K562 (cell line): ENCODE measurements at regions not wholly inside any gene's neighbourhood (a gene's known extent, or its start where the extent isn't known, plus 50 kb on each side); places are given as distances from the start of the nearest gene placed in this dataset.

Experiments used
- ATAC-seq: fragments of 200-7000 bp; cut with Tn5 transposase; 3 replicates; pipeline ENCODE4 v1.9.1; 2020; ENCODE audit warnings: moderate library complexity
- BruUV-seq: library from RNA; stranded (reverse); fragments of 400-500 nt; replicated peaks from 2 replicates; lab custom pipeline; 2021; lab: Mats Ljungman, UMichigan
- CTCF ChIA-PET: fragments of 300-600 bp; formaldehyde crosslinking; extraction: SDS; loops from one replicate; lab custom pipeline; 2021; ENCODE audit warnings: low intra/inter-chr PET ratio; lab: Yijun Ruan, JAX
- POLR2A ChIA-PET: fragments of 300-600, 350-650 bp; sonication (Branson Sonifier 250); formaldehyde crosslinking; extraction: SDS; loops from one replicate; lab custom pipeline; 2021; ENCODE audit warnings: antibody characterized with exemption, inconsistent platforms; lab: Yijun Ruan, JAX
- DNase-seq, 4 experiments: peaks; one replicate each; pipeline versions ENCODE4 v3.0.0 to v3.0.0-alpha.2; 2011 to 2018; ENCODE audit warnings: low spot score in 3 of 4, mixed read lengths in 3 of 4; ENCODE audit errors: extremely low read depth in 1 of 4
- FAIRE-seq: peaks from 2 replicates; lab custom pipeline; 2011; peaks lifted over from hg19 to GRCh38; lab: Jason Lieb, UNC
- H2AFZ ChIP-seq: 2 replicates; pipeline ENCODE4 v1.6.0; 2011; ENCODE audit warnings: low read depth, low read length, control low read depth, inconsistent platforms
- H3K27ac ChIP-seq: fragments of 200-600 bp; 3 replicates; pipeline ENCODE4 v1.8.0; 2011; ENCODE audit warnings: low read depth, mild to moderate bottlenecking, control low read depth, inconsistent platforms, low read length, moderate library complexity, mixed read lengths; ENCODE audit errors: extremely low read depth
- H3K27me3 ChIP-seq, 2 experiments: fragments of 300-600 bp in 1 of 2; 2 replicates in 1 of 2; 3 replicates in 1 of 2; pipeline versions ENCODE4 v1.6.0 to v1.8.0; 2011; ENCODE audit warnings: inconsistent platforms in 2 of 2, low read length in 2 of 2, mild to moderate bottlenecking in 1 of 2, mixed read lengths in 1 of 2, moderate library complexity in 1 of 2; ENCODE audit not compliant: control insufficient read depth in 2 of 2, insufficient read depth in 2 of 2
- H3K36me3 ChIP-seq: fragments of 300-600 bp; 3 replicates; pipeline ENCODE4 v1.8.0; 2011; ENCODE audit warnings: mild to moderate bottlenecking, low read length, inconsistent platforms; ENCODE audit not compliant: control insufficient read depth, insufficient read depth
- H3K4me1 ChIP-seq, 2 experiments: fragments of 200-600 bp in 1 of 2; replicated peaks in 1 of 2; 2 replicates in 1 of 2; 3 replicates in 1 of 2; pipeline versions ENCODE4 v1.5.1 to v1.8.0; 2011; ENCODE audit warnings: inconsistent platforms in 2 of 2, low read length in 2 of 2, mild to moderate bottlenecking in 1 of 2, mixed read lengths in 1 of 2, moderate library complexity in 1 of 2; ENCODE audit not compliant: control insufficient read depth in 2 of 2, insufficient read depth in 2 of 2
- H3K4me2 ChIP-seq: 2 replicates; pipeline ENCODE4 v1.6.1; 2011; ENCODE audit warnings: low read length, control low read depth, inconsistent platforms, mixed read lengths; ENCODE audit not compliant: insufficient read depth
- H3K4me3 ChIP-seq: fragments of 200-600 bp; sonication (generic), shearing (Covaris generic); 2 replicates; pipeline ENCODE4 v1.5.1; 2016; ENCODE audit warnings: control low read depth, inconsistent platforms
- H3K79me2 ChIP-seq: fragments of 200-600 bp; 3 replicates; pipeline ENCODE4 v1.8.0; 2011; ENCODE audit warnings: low read length, inconsistent platforms; ENCODE audit not compliant: control insufficient read depth, insufficient read depth
- H3K9ac ChIP-seq, 2 experiments: 2 replicates each; pipeline versions ENCODE4 v1.6.0 to v1.6.1; 2011; ENCODE audit warnings: low read depth in 2 of 2, low read length in 2 of 2, control low read depth in 1 of 2, inconsistent platforms in 1 of 2, mild to moderate bottlenecking in 1 of 2, mixed read lengths in 1 of 2; ENCODE audit not compliant: insufficient read depth in 1 of 2
- H3K9me1 ChIP-seq: one replicate; pipeline ENCODE4 v1.6.0; 2011; ENCODE audit warnings: inconsistent platforms, mild to moderate bottlenecking, low read length, moderate library complexity; ENCODE audit not compliant: control insufficient read depth, insufficient read depth
- H3K9me3 ChIP-seq: replicated peaks from 2 replicates; pipeline ENCODE4 v1.5.1; 2011; ENCODE audit warnings: low read depth, low read length, inconsistent platforms; ENCODE audit not compliant: control insufficient read depth, insufficient read depth
- H4K20me1 ChIP-seq: replicated peaks from 2 replicates; pipeline ENCODE4 v1.6.1; 2011; ENCODE audit warnings: low read length, inconsistent platforms, mixed read lengths; ENCODE audit not compliant: control insufficient read depth, insufficient read depth
- CEBPB ChIP-seq: fragments of 450-650 bp; IDR thresholded peaks from 2 replicates; pipeline ENCODE4 v1.6.1; 2016; ENCODE audit warnings: missing genetic modification characterization, missing compliant biosample characterization
- FOXA3 ChIP-seq, 2 experiments: fragments of 450-650 bp in 1 of 2; sonication (generic) in 1 of 2; formaldehyde crosslinking; IDR thresholded peaks in 1 of 2; conservative IDR thresholded peaks in 1 of 2; 2 replicates each; pipeline versions ENCODE4 v1.4.0 to v1.8.0; 2020 to 2022; ENCODE audit warnings: mild to moderate bottlenecking in 2 of 2, missing genetic modification reagents in 1 of 2
- NFE2 ChIP-seq: IDR thresholded peaks from 2 replicates; pipeline ENCODE4 v1.6.1; 2014; ENCODE audit warnings: antibody characterized with exemption, low read depth
- RBM25 ChIP-seq: fragments of 200-400 bp; formaldehyde crosslinking; IDR thresholded peaks from 2 replicates; pipeline ENCODE4 v1.6.1; 2018; ENCODE audit warnings: low read length, low read depth, moderate library complexity; ENCODE audit not compliant: severe bottlenecking
- ZNF146 ChIP-seq: IDR thresholded peaks from one replicate; pipeline ENCODE4 v1.6.1; 2018; ENCODE audit warnings: missing compliant biosample characterization; ENCODE audit not compliant: unreplicated experiment
- WGBS: fragments of 100-300 bp; shearing (Covaris generic); methylation state at CpG from one replicate; pipeline ENCODE4 v1.1.6; 2016; ENCODE audit warnings: low coverage, mixed read lengths; ENCODE audit not compliant: insufficient coverage; ENCODE audit errors: missing lambda C conversion rate; 5-methylcytosine and 5-hydroxymethylcytosine counted together
- in situ Hi-C: fragments of 300-500 bp; cut with MboI; formaldehyde crosslinking; loops from 4 replicates; pipeline ENCODE4 v1.15.0; 2018; ENCODE audit warnings: inconsistent platforms, mixed read lengths
- intact Hi-C: fragments of 100-400 bp; cut with micrococcal nuclease; formaldehyde crosslinking; loops from 2 replicates; pipeline ENCODE4 v1.14.2; 2022

DNA sequence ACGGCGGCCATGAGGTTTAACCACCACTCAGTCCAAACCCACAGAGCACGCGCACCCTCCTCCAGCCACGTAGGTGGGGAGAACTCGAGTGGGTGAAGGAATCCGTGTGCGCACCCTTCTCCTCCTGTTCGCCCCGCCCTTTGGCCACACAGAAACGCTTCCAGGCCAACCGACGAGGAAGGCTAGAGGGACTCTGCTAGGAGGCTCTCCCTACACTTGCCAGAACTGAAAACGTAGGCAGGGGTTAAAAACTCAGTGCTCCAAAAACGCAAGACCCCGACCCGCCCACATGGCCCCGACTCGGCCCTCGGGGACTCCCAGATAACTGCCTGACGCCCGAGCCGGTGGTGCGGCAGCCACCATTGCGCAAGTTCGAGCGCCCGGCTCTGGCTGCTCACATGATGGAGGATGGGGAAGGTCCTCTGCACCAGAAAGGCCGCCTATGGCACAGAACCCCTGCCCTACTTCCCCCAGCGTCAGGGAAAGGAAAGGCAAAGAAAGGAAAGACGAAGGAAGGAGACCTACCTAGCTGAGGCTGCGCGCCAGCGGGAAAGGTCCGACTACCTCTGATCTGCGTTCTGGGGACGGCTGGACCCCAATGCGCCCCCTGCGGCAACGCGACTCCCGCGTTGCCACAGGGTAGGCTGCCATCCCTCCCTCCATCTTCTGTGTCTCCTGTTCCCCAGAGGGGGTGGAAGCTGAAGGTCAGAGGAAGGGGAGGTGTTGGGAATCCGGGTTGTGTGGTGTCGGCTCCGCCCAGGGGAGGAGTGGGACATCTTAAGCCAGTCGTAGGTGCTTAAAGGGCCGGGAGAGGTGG is 201.9 kb upstream of the AGTR2 start:
- BruUV-seq = no TSS peak
- in situ Hi-C loops (no loop called here), intact Hi-C loops (no loop called here)
- Histone ChIP-seq H3K27me3 (peaks cover 0 to 4% of the 10 kb centered on the region in 2 experiments; a peak in 1 of 5 replicates), H3K4me3 (no peak overlapping the region), H3K9ac (no peak overlapping the region), H4K20me1 (no peaks in the 10 kb centered on the region), H3K9me3 (no peaks in the 10 kb centered on the region), H3K4me2 (no peak overlapping the region), H3K27ac (no peak overlapping the region), H3K9me1 (no peaks in the 10 kb centered on the region), H3K4me1 (no peaks in the 10 kb centered on the region), H3K36me3 (no peaks in the 10 kb centered on the region), H3K79me2 (no peaks in the 10 kb centered on the region), H2AFZ (no peak overlapping the region)
- ChIA-PET CTCF (no interaction called here), POLR2A (no interaction called here)
- TF ChIP-seq ZNF146 (CRISPR knock-in tag) = no peak
- TF ChIP-seq CEBPB = peak; percentile 43
- TF ChIP-seq RBM25 = no peak
- ATAC-seq (no peak), FAIRE-seq (no peak), DNase-seq (no peak)
- under 1% methylated on average over 24 of the region's 48 CpGs for WGBS

DNA sequence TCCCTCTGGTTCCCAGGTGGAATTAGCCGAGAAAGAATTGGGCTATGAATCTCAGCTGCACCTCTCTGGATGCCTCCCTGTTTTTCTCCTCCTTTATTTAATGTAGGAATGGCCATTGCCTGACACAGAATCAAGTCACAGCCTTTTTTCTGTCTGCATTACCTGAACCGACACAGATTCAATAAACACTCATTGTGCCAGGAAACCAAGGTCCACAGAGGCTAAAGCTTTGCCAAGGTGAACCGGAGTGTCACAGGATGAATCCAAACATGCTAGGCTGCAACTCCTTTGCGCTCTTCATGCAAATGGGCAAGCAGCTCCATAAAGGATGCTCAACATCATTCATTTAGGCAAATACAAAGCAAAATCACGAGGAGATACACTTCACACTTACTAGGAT is 199.8 kb upstream of the AGTR2 start:
- TF ChIP-seq NFE2 = no peak
- no peak for TF ChIP-seq FOXA3 (CRISPR knock-in tag; conservative IDR thresholded peaks at IDR 0.05 in 1 of 2, IDR thresholded peaks at IDR 0.05 in 1 of 2)
- FAIRE-seq (no peak), DNase-seq (no peak), ATAC-seq (no peak)
- Histone ChIP-seq H3K36me3 (no peaks in the 10 kb centered on the region), H3K4me1 (no peaks in the 10 kb centered on the region), H3K9ac (no peak overlapping the region), H4K20me1 (no peaks in the 10 kb centered on the region), H3K27ac (no peak overlapping the region), H3K27me3 (peaks cover 0 to 4% of the 10 kb centered on the region in 2 experiments; a peak in 1 of 5 replicates), H3K79me2 (no peaks in the 10 kb centered on the region), H3K9me1 (no peaks in the 10 kb centered on the region), H3K4me3 (no peak overlapping the region), H3K9me3 (no peaks in the 10 kb centered on the region), H3K4me2 (no peak overlapping the region), H2AFZ (no peak overlapping the region)
- WGBS = 0% methylated on average over 5 of the region's 5 CpGs
- no TSS peak for BruUV-seq
- in situ Hi-C loops (no loop called here), intact Hi-C loops (no loop called here)
- POLR2A ChIA-PET = no interaction called here
- CTCF ChIA-PET = no interaction called here
